K562 (cell line): ENCODE measurements at regions not wholly inside any gene's neighbourhood (a gene's known extent, or its start where the extent isn't known, plus 50 kb on each side); places are given as distances from the start of the nearest gene placed in this dataset.

Source experiments
- ARID4B ChIP-seq: sonication (generic); formaldehyde crosslinking; IDR thresholded peaks from 2 replicates; pipeline ENCODE4 v1.8.0; 2022; ENCODE audit warnings: mild to moderate bottlenecking, missing genetic modification reagents
- ATF7 ChIP-seq: fragments of 450-650 bp; IDR thresholded peaks from 2 replicates; pipeline ENCODE4 v1.7.1; 2014; ENCODE audit warnings: mild to moderate bottlenecking, moderate library complexity
- CHAMP1 ChIP-seq: fragments of 450-650 bp; IDR thresholded peaks from 2 replicates; pipeline ENCODE4 v1.6.1; 2016; ENCODE audit warnings: mild to moderate bottlenecking
- ILF3 ChIP-seq: fragments of 450-650 bp; IDR thresholded peaks from 2 replicates; pipeline ENCODE4 v1.6.1; 2018; ENCODE audit warnings: antibody characterized with exemption, mild to moderate bottlenecking, moderate library complexity, borderline replicate concordance
- KDM1A ChIP-seq, 2 experiments: fragments of 450-650 bp; IDR thresholded peaks; 2 replicates each; pipeline ENCODE4 v1.6.1; 2016; ENCODE audit warnings: mild to moderate bottlenecking in 2 of 2
- MYNN ChIP-seq, 2 experiments: sonication (generic); formaldehyde crosslinking in 1 of 2; IDR thresholded peaks; 2 replicates each; pipeline versions ENCODE4 v1.5.0 to v1.6.1; 2016 to 2020; ENCODE audit warnings: antibody characterized with exemption in 1 of 2, missing genetic modification reagents in 1 of 2
- NFYB ChIP-seq: IDR thresholded peaks from 2 replicates; pipeline ENCODE4 v1.6.1; 2011; ENCODE audit warnings: mild to moderate bottlenecking, moderate library complexity; ENCODE audit not compliant: insufficient read length; ENCODE audit errors: extremely low read depth
- TCF7 ChIP-seq: sonication (generic); IDR thresholded peaks from 2 replicates; pipeline ENCODE4 v1.6.1; 2016; ENCODE audit warnings: antibody characterized with exemption, borderline replicate concordance
- ZNF224 ChIP-seq: sonication (generic); formaldehyde crosslinking; IDR thresholded peaks from 2 replicates; pipeline ENCODE4 v1.8.0; 2022; ENCODE audit warnings: mild to moderate bottlenecking, missing genetic modification reagents

GRCh38 chr6:169376458-169376857 is 122.8 kb upstream of the THBS2 start (continued):
- TF ChIP-seq ARID4B (CRISPR knock-in tag) (no peak), ATF7 (no peak), ZNF224 (CRISPR knock-in tag) (no peak), MYNN (IDR thresholded peaks at IDR 0.05) (no peak), MYNN (CRISPR knock-in tag; IDR thresholded peaks at IDR 0.05) (no peak), ILF3 (no peak), NFYB (no peak), CHAMP1 (no peak), KDM1A (IDR thresholded peaks at IDR 0.05) (no peak), TCF7 (no peak)
- TF ChIP-seq, all 486 proteins: peak for 0
